ENCODE measurements at regions not wholly inside any gene's neighbourhood (a gene's known extent, or its start where the extent isn't known, plus 50 kb on each side); places are given as distances from the start of the nearest gene placed in this dataset.

DNA sequence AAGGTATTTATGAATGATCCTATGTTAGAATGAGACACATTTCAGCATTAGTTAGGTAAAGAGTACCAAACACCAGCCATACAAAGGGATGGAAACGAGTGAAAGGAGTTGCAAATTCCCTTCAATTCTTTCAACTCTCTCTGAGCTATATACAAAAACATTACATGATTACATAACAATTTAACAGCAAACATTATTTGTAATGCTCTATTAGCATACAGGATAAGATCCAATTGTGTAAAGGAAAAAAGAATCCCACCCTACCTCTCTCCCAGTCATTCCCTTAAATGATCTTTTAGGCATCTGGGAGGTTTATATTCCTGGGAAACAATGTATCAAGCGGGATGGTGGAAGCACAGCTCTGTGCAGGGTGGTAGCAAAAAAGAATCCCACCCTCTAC is 117.9 kb downstream of the RHOU start:
- TF ChIP-seq, protein P1, sequence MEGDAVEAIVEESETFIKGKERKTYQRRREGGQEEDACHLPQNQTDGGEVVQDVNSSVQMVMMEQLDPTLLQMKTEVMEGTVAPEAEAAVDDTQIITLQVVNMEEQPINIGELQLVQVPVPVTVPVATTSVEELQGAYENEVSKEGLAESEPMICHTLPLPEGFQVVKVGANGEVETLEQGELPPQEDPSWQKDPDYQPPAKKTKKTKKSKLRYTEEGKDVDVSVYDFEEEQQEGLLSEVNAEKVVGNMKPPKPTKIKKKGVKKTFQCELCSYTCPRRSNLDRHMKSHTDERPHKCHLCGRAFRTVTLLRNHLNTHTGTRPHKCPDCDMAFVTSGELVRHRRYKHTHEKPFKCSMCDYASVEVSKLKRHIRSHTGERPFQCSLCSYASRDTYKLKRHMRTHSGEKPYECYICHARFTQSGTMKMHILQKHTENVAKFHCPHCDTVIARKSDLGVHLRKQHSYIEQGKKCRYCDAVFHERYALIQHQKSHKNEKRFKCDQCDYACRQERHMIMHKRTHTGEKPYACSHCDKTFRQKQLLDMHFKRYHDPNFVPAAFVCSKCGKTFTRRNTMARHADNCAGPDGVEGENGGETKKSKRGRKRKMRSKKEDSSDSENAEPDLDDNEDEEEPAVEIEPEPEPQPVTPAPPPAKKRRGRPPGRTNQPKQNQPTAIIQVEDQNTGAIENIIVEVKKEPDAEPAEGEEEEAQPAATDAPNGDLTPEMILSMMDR (IDR thresholded peaks at IDR 0.05) = no peak
- TF ChIP-seq POLR2A (IDR thresholded peaks at IDR 0.05) = no peak

Data from Peyer's patch (tissue), 4 donors.